IMR-90 (cell line): ENCODE measurements at regions not wholly inside any gene's neighbourhood (a gene's known extent, or its start where the extent isn't known, plus 50 kb on each side); places are given as distances from the start of the nearest gene placed in this dataset.

Experiments used
- ATAC-seq: fragments of 200-7000 bp; cut with Tn5 transposase; 2 replicates; pipeline ENCODE4 v1.9.1; 2020; ENCODE audit warnings: low read depth, mild to moderate bottlenecking, moderate library complexity
- BruUV-seq: library from RNA; stranded (reverse); fragments of 400-500 nt; replicated peaks from 2 replicates; lab custom pipeline; 2021; lab: Mats Ljungman, UMichigan
- CTCF ChIA-PET: fragments of 300-600 bp; formaldehyde crosslinking; extraction: SDS; loops from one replicate; lab custom pipeline; 2021; ENCODE audit warnings: antibody characterized with exemption; lab: Yijun Ruan, JAX
- POLR2A ChIA-PET: fragments of 300-600 bp; sonication (Branson Sonifier 250); formaldehyde crosslinking; loops from one replicate; lab custom pipeline; 2022; ENCODE audit warnings: antibody characterized with exemption; ENCODE audit not compliant: unreplicated experiment; lab: Charles Lee
- DNase-seq: peaks from one replicate; pipeline ENCODE4 v3.0.0; 2013
- H2AFZ ChIP-seq: replicated peaks from 2 replicates; pipeline ENCODE3; 2013; ENCODE audit warnings: low read length, mild to moderate bottlenecking; ENCODE audit not compliant: poor library complexity
- H2AK5ac ChIP-seq: 2 replicates; pipeline ENCODE4 v1.6.1; 2013; ENCODE audit warnings: low read depth, low read length, inconsistent platforms
- H2AK9ac ChIP-seq: replicated peaks from 2 replicates; pipeline ENCODE3; 2013; ENCODE audit warnings: mild to moderate bottlenecking, low read depth, low read length, moderate library complexity; ENCODE audit not compliant: poor library complexity
- H2BK120ac ChIP-seq: 2 replicates; pipeline ENCODE4 v1.6.1; 2013; ENCODE audit warnings: low read depth, low read length, inconsistent platforms
- H2BK15ac ChIP-seq: 3 replicates; pipeline ENCODE4 v1.6.1; 2013; ENCODE audit warnings: low read depth, low read length, inconsistent platforms
- H2BK20ac ChIP-seq: 2 replicates; pipeline ENCODE4 v1.6.1; 2013; ENCODE audit warnings: low read depth, mild to moderate bottlenecking, inconsistent platforms, low read length, moderate library complexity
- H2BK5ac ChIP-seq: 2 replicates; pipeline ENCODE4 v1.6.1; 2013; ENCODE audit warnings: mild to moderate bottlenecking, low read depth, low read length, inconsistent platforms; ENCODE audit not compliant: poor library complexity, severe bottlenecking
- H3K14ac ChIP-seq: replicated peaks from 2 replicates; pipeline ENCODE4 v1.6.1; 2013; ENCODE audit warnings: low read depth, low read length, inconsistent platforms
- H3K18ac ChIP-seq: 2 replicates; pipeline ENCODE4 v1.6.1; 2013; ENCODE audit warnings: low read depth, low read length, control low read depth
- H3K23ac ChIP-seq: 2 replicates; pipeline ENCODE4 v1.6.1; 2013; ENCODE audit warnings: low read depth, low read length, inconsistent platforms
- H3K27ac ChIP-seq: 2 replicates; pipeline ENCODE4 v1.5.1; 2013; ENCODE audit warnings: mild to moderate bottlenecking, control low read depth, low read length; ENCODE audit not compliant: insufficient read depth
- H3K27me3 ChIP-seq: 2 replicates; pipeline ENCODE4 v1.6.1; 2013; ENCODE audit warnings: low read length; ENCODE audit not compliant: control insufficient read depth, insufficient read depth
- H3K36me3 ChIP-seq: 2 replicates; pipeline ENCODE4 v1.6.1; 2013; ENCODE audit warnings: low read length, mixed read lengths; ENCODE audit not compliant: control insufficient read depth, insufficient read depth
- H3K4ac ChIP-seq: 2 replicates; pipeline ENCODE4 v1.6.1; 2013; ENCODE audit warnings: low read depth, low read length, inconsistent platforms
- H3K4me1 ChIP-seq: 2 replicates; pipeline ENCODE4 v1.6.1; 2013; ENCODE audit warnings: low read length, mixed read lengths; ENCODE audit not compliant: control insufficient read depth, insufficient read depth
- H3K4me2 ChIP-seq: 2 replicates; pipeline ENCODE4 v1.6.1; 2013; ENCODE audit warnings: low read depth, mild to moderate bottlenecking, control low read depth, low read length, moderate library complexity
- H3K4me3 ChIP-seq: 2 replicates; pipeline ENCODE4 v1.5.1; 2013; ENCODE audit warnings: low read depth, mild to moderate bottlenecking, control low read depth, low read length, moderate library complexity; ENCODE audit not compliant: insufficient read depth
- H3K56ac ChIP-seq: 2 replicates; pipeline ENCODE4 v1.6.1; 2013; ENCODE audit warnings: low read length, inconsistent platforms; ENCODE audit not compliant: insufficient read depth; ENCODE audit errors: extremely low read depth
- H3K79me1 ChIP-seq, 2 experiments: 2 replicates each; pipeline ENCODE4 v1.6.1; 2013; ENCODE audit warnings: low read length in 2 of 2, inconsistent platforms in 1 of 2, low read depth in 1 of 2
- H3K9ac ChIP-seq: 2 replicates; pipeline ENCODE4 v1.6.1; 2013; ENCODE audit warnings: low read depth, low read length, control low read depth
- H3K9me1 ChIP-seq: 2 replicates; pipeline ENCODE4 v1.6.1; 2013; ENCODE audit warnings: low read length, inconsistent platforms; ENCODE audit not compliant: insufficient read depth
- H3K9me3 ChIP-seq: 2 replicates; pipeline ENCODE4 v1.6.1; 2013; ENCODE audit warnings: low read length; ENCODE audit not compliant: control insufficient read depth, insufficient read depth
- H4K20me1 ChIP-seq: 2 replicates; pipeline ENCODE4 v1.6.1; 2013; ENCODE audit warnings: low read length, inconsistent platforms; ENCODE audit not compliant: insufficient read depth
- H4K5ac ChIP-seq: 2 replicates; pipeline ENCODE4 v1.6.1; 2013; ENCODE audit warnings: mild to moderate bottlenecking, low read depth, low read length, control low read depth
- H4K8ac ChIP-seq, 2 experiments: 2 replicates each; pipeline ENCODE4 v1.6.1; 2013; ENCODE audit warnings: low read depth in 2 of 2, low read length in 2 of 2, control low read depth in 1 of 2, inconsistent platforms in 1 of 2
- H4K91ac ChIP-seq: 2 replicates; pipeline ENCODE4 v1.6.1; 2013; ENCODE audit warnings: low read depth, low read length, inconsistent platforms; ENCODE audit not compliant: insufficient read depth
- BHLHE40 ChIP-seq: fragments of 150-350 bp; IDR thresholded peaks from 2 replicates; pipeline ENCODE4 v1.6.1; 2016; ENCODE audit warnings: mild to moderate bottlenecking, low read depth, low read length
- CEBPB ChIP-seq: IDR thresholded peaks from 2 replicates; pipeline ENCODE4 v1.6.1; 2012; ENCODE audit warnings: low read depth, low read length, improper control_type of control experiment
- CHD1 ChIP-seq: IDR thresholded peaks from 2 replicates; pipeline ENCODE4 v1.6.1; 2012; ENCODE audit warnings: low read depth, low read length, improper control_type of control experiment
- FOS ChIP-seq: fragments of 150-350 bp; IDR thresholded peaks from 2 replicates; pipeline ENCODE4 v1.6.1; 2016; ENCODE audit warnings: low read depth, low read length
- MXI1 ChIP-seq: IDR thresholded peaks from 2 replicates; pipeline ENCODE4 v1.6.1; 2012; ENCODE audit warnings: low read depth, mild to moderate bottlenecking, low read length, moderate library complexity, borderline replicate concordance
- NFE2L2 ChIP-seq: fragments of 150-350 bp; IDR thresholded peaks from 2 replicates; pipeline ENCODE4 v1.6.1; 2016; ENCODE audit warnings: low read depth, mild to moderate bottlenecking, low read length
- POLR2A ChIP-seq: IDR thresholded peaks from 2 replicates; pipeline ENCODE4 v1.6.1; 2012; ENCODE audit warnings: mild to moderate bottlenecking, low read depth, low read length
- RAD21 ChIP-seq: IDR thresholded peaks from 2 replicates; pipeline ENCODE4 v1.6.1; 2012; ENCODE audit warnings: low read length, improper control_type of control experiment
- RFX5 ChIP-seq: IDR thresholded peaks from 2 replicates; pipeline ENCODE4 v1.8.0; 2012; ENCODE audit warnings: low read depth, mild to moderate bottlenecking, low read length, moderate library complexity
- SMC3 ChIP-seq: fragments of 150-350 bp; IDR thresholded peaks from 2 replicates; pipeline ENCODE4 v1.6.1; 2016; ENCODE audit warnings: low read depth, mild to moderate bottlenecking, antibody characterized with exemption, low read length, moderate library complexity
- WGBS, 2 experiments: methylation state at CpG; one replicate each; pipeline versions ENCODE4 v1.1.5 to v1.1.7; 2013; ENCODE audit warnings: missing lambda C conversion rate in 2 of 2; ENCODE audit not compliant: insufficient read length in 1 of 2; ENCODE audit errors: extremely low coverage in 2 of 2; 5-methylcytosine and 5-hydroxymethylcytosine counted together
- dilution Hi-C: fragments of 300-500 bp; cut with HindIII; formaldehyde crosslinking; loops from one replicate; pipeline ENCODE4 v1.14.3; 2018; ENCODE audit warnings: low sequenced_read_pairs; ENCODE audit not compliant: unreplicated experiment
- in situ Hi-C: fragments of 300-500 bp; cut with MboI; formaldehyde crosslinking; loops from 3 replicates; pipeline ENCODE4 v1.14.3; 2019; ENCODE audit warnings: low sequenced_read_pairs, inconsistent platforms, mixed read lengths
- intact Hi-C: fragments of 100-400 bp; cut with micrococcal nuclease; formaldehyde crosslinking; loops from 2 replicates; pipeline ENCODE4 v1.10.0; 2022
- TF ChIP-seq, protein P1 (sequence below): fragments of 150-350 bp; IDR thresholded peaks from 2 replicates; pipeline ENCODE4 v1.6.1; 2017; ENCODE audit warnings: mild to moderate bottlenecking, antibody characterized with exemption, low read length, low read depth
- TF ChIP-seq, protein P2 (sequence below): fragments of 150-350 bp; IDR thresholded peaks from 2 replicates; pipeline ENCODE4 v1.6.1; 2016; ENCODE audit warnings: low read depth, mild to moderate bottlenecking, low read length, moderate library complexity, borderline replicate concordance

GRCh38 chr5:3025392-3025791 is 273.9 kb upstream of the IRX2 start:
- no peak overlapping the region for H2AK9ac ChIP-seq
- no peak overlapping the region for H4K91ac ChIP-seq
- no peak for DNase-seq
- no peaks in the 10 kb centered on the region for H4K20me1 ChIP-seq
- no peak overlapping the region for H3K4ac ChIP-seq
- no peak overlapping the region for H2AFZ ChIP-seq
- no peak overlapping the region for H3K23ac ChIP-seq
- no peak overlapping the region for H3K4me3 ChIP-seq
- H3K4me2 ChIP-seq, result no peak overlapping the region
- H3K9ac ChIP-seq, result no peak overlapping the region
- no peak overlapping the region for H4K5ac ChIP-seq
- BruUV-seq, result no TSS peak
- H2AK5ac ChIP-seq, result no peak overlapping the region
- H2BK20ac ChIP-seq, result no peak overlapping the region
- no peaks in the 10 kb centered on the region for H3K36me3 ChIP-seq
- no peak for ATAC-seq
- CTCF ChIA-PET, result no interaction called here
- dilution Hi-C loops (no loop called here), in situ Hi-C loops (no loop called here), intact Hi-C loops (no loop called here)
- TF ChIP-seq SMC3 (no peak), CEBPB (no peak), POLR2A (no peak), NFE2L2 (no peak), CHD1 (no peak), MXI1 (no peak), RAD21 (no peak), BHLHE40 (no peak), RFX5 (no peak), FOS (no peak)
- TF ChIP-seq, protein P1, sequence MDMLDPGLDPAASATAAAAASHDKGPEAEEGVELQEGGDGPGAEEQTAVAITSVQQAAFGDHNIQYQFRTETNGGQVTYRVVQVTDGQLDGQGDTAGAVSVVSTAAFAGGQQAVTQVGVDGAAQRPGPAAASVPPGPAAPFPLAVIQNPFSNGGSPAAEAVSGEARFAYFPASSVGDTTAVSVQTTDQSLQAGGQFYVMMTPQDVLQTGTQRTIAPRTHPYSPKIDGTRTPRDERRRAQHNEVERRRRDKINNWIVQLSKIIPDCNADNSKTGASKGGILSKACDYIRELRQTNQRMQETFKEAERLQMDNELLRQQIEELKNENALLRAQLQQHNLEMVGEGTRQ, result no peak
- TF ChIP-seq, protein P2, sequence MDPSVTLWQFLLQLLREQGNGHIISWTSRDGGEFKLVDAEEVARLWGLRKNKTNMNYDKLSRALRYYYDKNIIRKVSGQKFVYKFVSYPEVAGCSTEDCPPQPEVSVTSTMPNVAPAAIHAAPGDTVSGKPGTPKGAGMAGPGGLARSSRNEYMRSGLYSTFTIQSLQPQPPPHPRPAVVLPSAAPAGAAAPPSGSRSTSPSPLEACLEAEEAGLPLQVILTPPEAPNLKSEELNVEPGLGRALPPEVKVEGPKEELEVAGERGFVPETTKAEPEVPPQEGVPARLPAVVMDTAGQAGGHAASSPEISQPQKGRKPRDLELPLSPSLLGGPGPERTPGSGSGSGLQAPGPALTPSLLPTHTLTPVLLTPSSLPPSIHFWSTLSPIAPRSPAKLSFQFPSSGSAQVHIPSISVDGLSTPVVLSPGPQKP, result no peak
- no peak overlapping the region for H3K14ac ChIP-seq
- no peaks in the 10 kb centered on the region for H3K79me1 ChIP-seq
- no peak overlapping the region for H3K18ac ChIP-seq
- WGBS, 2 experiments, result 64% methylated on average over 4 of the region's 11 CpGs; no CpG with 5 or more reads in 1 of the 2 experiments
- H3K9me3 ChIP-seq, result peaks cover 31% of the 10 kb centered on the region
- H2BK5ac ChIP-seq, result no peak overlapping the region
- H3K9me1 ChIP-seq, result no peaks in the 10 kb centered on the region
- no peak overlapping the region for H2BK120ac ChIP-seq
- H2BK15ac ChIP-seq, result no peak overlapping the region
- H3K27me3 ChIP-seq, result no peaks in the 10 kb centered on the region
- POLR2A ChIA-PET, result no interaction called here
- H3K27ac ChIP-seq, result no peak overlapping the region
- H3K56ac ChIP-seq, result no peak overlapping the region
- H4K8ac ChIP-seq, result no peak overlapping the region
- H3K4me1 ChIP-seq, result no peaks in the 10 kb centered on the region
